ENCODE measurements at regions not wholly inside any gene's neighbourhood (a gene's known extent, or its start where the extent isn't known, plus 50 kb on each side); places are given as distances from the start of the nearest gene placed in this dataset.

DNA sequence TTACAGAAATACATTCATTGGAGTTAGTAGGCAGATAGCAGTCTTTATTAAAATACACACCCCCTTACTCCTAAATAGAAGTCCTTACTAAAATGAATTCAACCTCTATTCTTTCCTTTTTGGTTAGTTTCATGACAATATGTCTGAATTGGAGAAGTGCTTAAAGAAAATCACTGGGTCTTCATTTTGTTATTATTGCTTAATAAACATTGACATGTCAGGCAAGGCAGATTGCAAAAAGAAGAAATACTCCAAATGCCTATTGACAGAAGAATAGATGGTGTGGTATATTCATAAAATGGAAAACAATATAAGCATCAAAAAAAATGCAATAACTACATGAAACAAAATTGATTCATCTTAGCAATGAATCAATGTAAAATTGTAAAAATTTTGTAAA is 135.5 kb downstream of the TMEM26 start:
- TF ChIP-seq CTCF (conservative IDR thresholded peaks at IDR 0.05 in 1 of 2, IDR thresholded peaks at IDR 0.05 in 1 of 2; ENCODE audit: low read depth in 1 of 2, low read length in 2 of 2) (no peak), EZH2 (IDR thresholded peaks at IDR 0.05; ENCODE audit: low read length, missing control alignments) (no peak)

Data from fibroblast of lung (primary cell).